NOMO-1 treated with DMSO at 0.1 percent for 48 hours (cell line): ENCODE measurements at regions not wholly inside any gene's neighbourhood (a gene's known extent, or its start where the extent isn't known, plus 50 kb on each side); places are given as distances from the start of the nearest gene placed in this dataset.
"Not testable (repeated sequence)": the region's sequence is repeated elsewhere in the genome, so short reads cannot be mapped to it uniquely, and the experiment has no call there.

Experiments
- DNase-seq: peaks from one replicate; lab custom pipeline; 2025; ENCODE audit not compliant: unreplicated experiment; lab: John Stamatoyannopoulos, UW

- DNase-seq = no peak
Observed at GRCh38 chr3:153266619-153267018, 104.6 kb downstream of the RAP2B start.

- DNase-seq = no peak
Observed at GRCh38 chr3:153268564-153269279, 106.7 kb downstream of the RAP2B start.

GRCh38 chr3:153269730-153270129 lies 107.7 kb downstream of the RAP2B start:
- DNase-seq = peak; percentile 34

DNA sequence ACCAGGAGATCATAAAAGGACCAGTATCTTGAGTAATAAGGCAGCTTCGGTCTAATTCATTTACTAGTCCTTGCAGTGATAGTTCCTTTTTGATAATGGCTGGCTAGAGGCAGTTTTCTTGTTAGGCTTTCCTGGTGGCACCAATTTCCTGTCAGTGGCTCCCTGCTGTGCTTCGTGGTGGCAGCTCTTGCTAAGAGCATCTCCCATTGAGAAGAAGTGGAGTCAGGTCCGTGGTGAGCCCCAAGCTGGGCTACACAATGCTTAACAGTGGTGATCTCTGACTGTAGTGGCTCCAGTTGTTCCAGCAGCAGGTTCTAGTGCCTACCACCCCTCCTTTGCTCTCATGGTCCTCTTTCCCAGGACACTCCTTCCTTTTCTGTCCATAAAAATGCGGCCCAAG lies 111.2 kb downstream of the RAP2B start:
- no peak for DNase-seq

DNA sequence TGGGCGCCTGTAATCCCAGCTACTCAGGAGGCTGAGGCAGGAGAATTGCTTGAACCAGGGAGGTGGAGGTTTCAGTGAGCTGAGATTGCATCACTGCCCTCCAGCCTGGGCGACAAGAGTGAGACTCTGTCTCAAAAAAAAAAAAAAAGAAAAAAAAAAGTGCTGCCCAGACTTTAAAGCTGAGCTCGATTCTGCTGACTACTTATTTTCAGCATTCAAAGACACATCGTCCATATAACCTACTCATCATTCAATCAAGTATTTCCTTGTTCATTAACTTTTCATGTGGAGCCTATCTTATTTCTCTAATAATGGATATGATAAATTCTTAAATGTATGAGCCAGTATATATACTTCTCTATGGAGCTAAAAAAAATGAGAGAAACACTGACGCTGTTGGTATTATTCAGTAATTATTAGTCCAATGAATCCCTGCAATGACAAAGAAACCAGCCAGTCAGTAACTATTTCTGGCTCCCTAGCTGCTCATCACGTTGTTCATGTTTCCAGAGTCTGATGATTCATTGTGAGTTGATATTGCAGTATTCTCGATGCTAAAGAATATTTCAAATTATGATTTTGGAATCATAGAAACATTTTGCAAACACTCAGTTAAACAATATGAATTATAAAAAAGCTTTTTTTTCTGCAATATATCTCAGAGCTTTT lies 111.9 kb downstream of the RAP2B start:
- no peak for DNase-seq

DNA sequence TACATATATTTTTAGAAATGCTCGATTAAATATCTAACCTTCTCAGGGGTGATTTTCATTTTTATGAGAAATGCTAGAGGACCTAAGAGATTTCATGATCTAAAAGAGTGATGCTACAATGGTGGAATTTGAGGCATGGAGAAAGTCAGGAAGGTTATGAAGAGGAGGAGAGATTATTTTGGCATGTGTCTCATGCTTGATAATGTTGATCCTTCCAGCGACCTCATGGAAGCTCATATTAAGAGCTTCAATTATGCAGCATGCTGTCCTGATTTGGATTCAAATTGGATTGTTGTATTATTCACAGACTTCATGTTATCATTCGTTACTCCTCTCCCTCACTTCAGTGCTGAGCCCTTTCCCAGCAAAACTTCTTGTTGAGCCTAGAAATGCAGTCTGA lies 112.5 kb downstream of the RAP2B start:
- DNase-seq = no peak

- DNase-seq = no peak
Observed at GRCh38 chr3:153275514-153275913, 113.5 kb downstream of the RAP2B start.

DNA sequence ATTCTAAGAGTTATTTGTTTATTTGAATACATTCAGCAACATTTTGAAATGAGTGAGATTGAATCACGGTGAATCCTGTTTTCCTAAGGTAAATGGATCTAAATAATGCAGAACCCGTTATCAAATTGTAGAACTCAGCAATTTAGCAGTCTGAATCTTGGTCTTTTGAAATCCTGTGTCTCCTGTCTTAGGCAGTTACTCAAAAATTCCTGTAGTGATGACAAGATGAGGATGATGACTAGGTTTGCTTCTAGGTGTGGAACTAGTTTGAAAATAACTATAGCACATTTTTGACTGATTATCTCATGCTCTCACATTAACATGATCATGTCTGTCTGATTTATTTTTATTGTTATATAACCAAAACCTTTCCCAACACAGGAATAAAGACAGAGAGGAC lies 115.0 kb downstream of the RAP2B start:
- DNase-seq = no peak

- not testable (repeated sequence) for DNase-seq
Observed at GRCh38 chr3:153281236-153281997, 119.4 kb downstream of the RAP2B start.

GRCh38 chr3:153282355-153282754 lies 120.3 kb downstream of the RAP2B start:
- no peak for DNase-seq

- peak; percentile 96 for DNase-seq
Observed at GRCh38 chr3:153284282-153284938, 122.4 kb downstream of the RAP2B start.

GRCh38 chr3:153285194-153285641 lies 123.2 kb downstream of the RAP2B start:
- DNase-seq = peak; percentile 14

DNA sequence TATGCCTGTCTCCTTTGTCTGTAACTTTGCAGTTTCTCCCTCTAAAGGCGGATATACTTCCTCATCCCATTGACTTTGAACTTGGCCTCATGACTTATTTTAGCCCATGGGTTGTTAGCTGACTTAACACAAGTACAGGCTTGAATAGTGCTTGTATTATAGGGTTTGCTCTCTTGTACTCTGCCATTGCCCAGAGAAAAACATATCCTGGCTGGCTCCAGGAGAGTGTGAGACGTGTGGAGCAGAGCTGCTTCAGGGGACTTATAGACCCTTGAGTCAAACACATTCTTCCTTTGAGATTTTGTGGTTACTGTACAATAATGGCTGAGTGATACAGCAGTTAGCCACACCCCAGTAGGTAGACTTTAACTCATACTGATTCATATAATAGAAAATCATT lies 124.0 kb downstream of the RAP2B start:
- DNase-seq = peak; percentile 19

GRCh38 chr3:153287017-153287416 lies 125.0 kb downstream of the RAP2B start:
- no peak for DNase-seq

DNA sequence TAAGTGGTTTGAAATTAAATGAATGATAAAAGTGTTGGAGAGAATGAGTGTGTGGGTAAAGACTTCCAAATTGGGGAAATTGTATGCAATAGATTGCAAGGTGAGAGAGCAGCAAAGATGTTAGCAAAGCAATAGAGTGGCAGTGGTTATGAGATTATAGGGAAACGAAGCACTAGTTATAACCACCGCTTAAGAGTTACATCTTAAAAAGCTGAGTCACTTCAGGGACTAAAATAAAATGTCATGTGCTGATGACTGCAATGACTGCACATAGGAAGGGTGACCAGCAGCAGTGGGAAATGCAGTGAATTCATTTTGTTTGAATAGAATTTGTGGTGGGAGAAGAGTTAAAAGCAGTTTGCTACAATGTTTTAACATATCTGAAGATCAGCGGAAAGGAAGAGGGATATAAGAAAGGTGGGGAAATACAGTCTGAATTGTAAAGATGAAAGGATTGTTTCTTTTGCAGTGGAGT lies 127.3 kb downstream of the RAP2B start:
- peak; percentile 98 for DNase-seq

- DNase-seq = no peak
Observed at GRCh38 chr3:153290268-153291015, 128.4 kb downstream of the RAP2B start.

DNA sequence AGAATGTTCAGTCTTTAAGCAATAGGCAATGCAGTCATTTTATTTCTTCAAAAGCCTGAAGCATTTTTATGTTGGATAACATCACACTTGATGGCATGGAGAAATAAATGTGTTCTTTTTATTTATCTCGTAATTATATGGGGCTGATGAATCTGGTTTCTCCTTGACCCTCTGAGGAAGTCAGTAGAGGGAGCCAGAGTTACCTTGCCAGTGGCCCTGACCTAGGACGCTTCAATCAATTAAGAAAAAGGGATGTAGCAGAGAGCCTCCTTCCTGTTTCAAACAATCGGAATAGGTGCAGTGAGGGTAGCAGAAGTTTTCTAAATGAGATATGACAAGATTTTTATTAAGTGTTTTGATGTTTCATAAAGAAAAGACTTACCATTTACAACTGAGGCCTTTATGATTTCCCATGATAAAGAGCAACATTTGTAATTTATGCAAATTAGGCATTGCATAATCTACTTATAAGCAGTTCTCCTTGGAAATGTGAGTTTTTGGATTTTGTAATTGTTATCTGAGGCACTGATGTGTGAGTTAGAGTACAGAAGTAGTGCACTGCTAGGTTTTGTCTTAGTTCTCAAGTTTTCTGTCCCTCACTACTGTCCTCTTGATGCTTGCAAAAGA lies 129.1 kb downstream of the RAP2B start:
- DNase-seq = peak; percentile 86

GRCh38 chr3:153293265-153293664 lies 131.2 kb downstream of the RAP2B start:
- peak; percentile 73 for DNase-seq

GRCh38 chr3:153295901-153296300 lies 133.9 kb downstream of the RAP2B start:
- DNase-seq = no peak

- DNase-seq = no peak
Observed at GRCh38 chr3:153305189-153305588, 143.2 kb downstream of the RAP2B start.
